ENCODE measurements at regions not wholly inside any gene's neighbourhood (a gene's known extent, or its start where the extent isn't known, plus 50 kb on each side); places are given as distances from the start of the nearest gene placed in this dataset.

DNA sequence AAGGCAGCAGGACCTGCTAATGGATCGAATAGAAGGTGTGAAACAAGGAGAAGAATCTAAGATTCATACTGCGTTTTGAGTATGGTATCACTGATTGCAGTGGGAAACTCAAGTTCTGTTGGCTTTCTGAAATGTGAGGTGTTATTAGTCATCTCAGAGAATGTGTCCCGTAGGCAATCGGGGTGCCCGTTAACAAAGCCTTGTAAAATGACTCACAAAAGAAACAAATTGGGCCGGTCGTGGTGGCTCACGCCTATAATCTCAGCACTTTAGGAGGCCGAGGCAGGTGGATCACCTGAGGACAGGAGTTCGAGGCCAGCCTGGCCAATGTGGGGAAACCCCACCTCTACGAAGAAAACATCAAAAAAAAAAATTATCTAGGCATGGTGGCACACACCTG, 118.2 kb upstream of the C7orf33 start:
- no peaks in the 10 kb centered on the region for H3K36me3 ChIP-seq (ENCODE audit: control insufficient read depth, insufficient read depth, low read length)
- WGBS, 2 experiments, result 93% methylated on average over 11 of the region's 11 CpGs
- H3K27ac ChIP-seq (ENCODE audit: insufficient read depth, low read depth, low read length, poor library complexity, severe bottlenecking), result no peak overlapping the region
- H3K9me3 ChIP-seq (ENCODE audit: control insufficient read depth, low read length), result no peaks in the 10 kb centered on the region
- no peak overlapping the region for H3K4me3 ChIP-seq (ENCODE audit: insufficient read depth, low read depth, low read length)
- H3K4me1 ChIP-seq (ENCODE audit: control insufficient read depth, insufficient read depth, low read length), result peaks cover 6% of the 10 kb centered on the region
- no peaks in the 10 kb centered on the region for H3K27me3 ChIP-seq (ENCODE audit: control insufficient read depth, insufficient read depth, low read length, poor library complexity, severe bottlenecking)

DNA sequence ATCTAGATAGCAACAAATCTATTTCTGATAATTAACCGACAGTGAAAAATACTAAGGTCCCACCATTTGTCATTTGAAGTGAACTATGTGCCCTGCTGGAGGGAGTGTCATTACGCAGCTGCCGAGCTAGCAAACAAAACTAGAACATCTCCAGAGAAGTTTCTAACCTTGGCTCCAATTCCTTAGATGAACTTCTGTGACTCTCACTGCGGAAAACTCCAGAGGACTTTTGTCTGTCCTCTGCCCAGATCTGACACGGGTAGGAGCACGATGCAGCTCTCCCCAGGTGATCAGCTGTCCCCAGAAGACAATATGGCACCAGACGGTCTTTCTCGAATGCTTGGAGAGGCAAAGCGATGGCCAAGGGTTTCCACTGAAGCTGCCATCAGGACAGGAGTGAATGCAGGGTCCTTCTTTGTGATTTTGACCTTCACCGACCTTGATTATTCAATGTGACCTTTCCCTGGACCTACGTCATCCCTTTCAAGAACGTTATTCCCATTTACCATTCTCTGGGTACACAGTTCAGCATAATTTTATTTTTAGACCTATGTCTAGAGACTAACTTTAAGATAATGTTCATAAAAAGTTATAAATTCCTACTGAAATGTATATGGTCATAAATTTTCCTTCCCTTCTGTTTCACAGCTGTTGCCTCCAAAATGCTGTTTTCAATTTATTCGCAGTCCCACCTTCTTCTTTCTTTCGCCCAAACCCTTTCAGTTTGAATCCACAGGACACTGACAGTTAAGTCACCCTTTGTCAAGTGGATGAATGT, 116.7 kb upstream of the C7orf33 start:
- H3K9me3 ChIP-seq (ENCODE audit: control insufficient read depth, low read length), result no peaks in the 10 kb centered on the region
- H3K4me1 ChIP-seq (ENCODE audit: control insufficient read depth, insufficient read depth, low read length), result peaks cover 10% of the 10 kb centered on the region
- no peak overlapping the region for H3K4me3 ChIP-seq (ENCODE audit: insufficient read depth, low read depth, low read length)
- H3K27ac ChIP-seq (ENCODE audit: insufficient read depth, low read depth, low read length, poor library complexity, severe bottlenecking), result peak overlapping the region; percentile 86
- 88 to 89% methylated on average over 14 of the region's 14 CpGs for WGBS, 2 experiments
- no peaks in the 10 kb centered on the region for H3K36me3 ChIP-seq (ENCODE audit: control insufficient read depth, insufficient read depth, low read length)
- no peaks in the 10 kb centered on the region for H3K27me3 ChIP-seq (ENCODE audit: control insufficient read depth, insufficient read depth, low read length, poor library complexity, severe bottlenecking)

DNA sequence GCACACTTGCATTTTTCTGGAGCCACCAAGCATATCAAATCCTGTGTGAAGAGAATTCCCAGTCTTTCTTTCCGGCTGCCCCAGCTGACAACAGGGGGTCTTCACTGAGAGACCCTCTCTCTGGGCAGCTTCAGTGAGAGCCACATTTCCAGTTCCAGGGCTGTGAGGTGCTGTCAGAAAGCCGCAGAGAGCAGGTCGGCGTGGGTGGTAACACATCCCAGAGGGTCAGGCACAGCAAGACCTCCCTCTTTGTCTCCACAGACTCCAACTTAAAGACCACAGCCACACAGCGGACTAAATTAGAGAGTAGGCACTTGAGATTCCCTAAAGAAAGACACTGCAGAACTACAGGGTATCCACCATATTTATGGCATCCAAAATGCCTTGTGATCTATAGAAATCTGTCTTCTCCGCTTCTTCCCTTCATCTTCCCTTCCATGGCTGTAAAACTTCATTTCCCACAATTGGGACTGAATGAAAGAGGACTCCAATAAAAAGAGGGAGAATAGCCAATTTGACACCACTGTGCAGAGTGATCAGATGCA, 116.0 kb upstream of the C7orf33 start:
- Histone ChIP-seq H3K27me3 (ENCODE audit: control insufficient read depth, insufficient read depth, low read length, poor library complexity, severe bottlenecking) (no peaks in the 10 kb centered on the region), H3K4me3 (ENCODE audit: insufficient read depth, low read depth, low read length) (no peak overlapping the region), H3K36me3 (ENCODE audit: control insufficient read depth, insufficient read depth, low read length) (no peaks in the 10 kb centered on the region), H3K4me1 (ENCODE audit: control insufficient read depth, insufficient read depth, low read length) (peaks cover 16% of the 10 kb centered on the region), H3K9me3 (ENCODE audit: control insufficient read depth, low read length) (no peaks in the 10 kb centered on the region), H3K27ac (ENCODE audit: insufficient read depth, low read depth, low read length, poor library complexity, severe bottlenecking) (peak overlapping the region; percentile 86)
- WGBS, 2 experiments, result 43 to 55% methylated on average over 6 of the region's 6 CpGs

DNA sequence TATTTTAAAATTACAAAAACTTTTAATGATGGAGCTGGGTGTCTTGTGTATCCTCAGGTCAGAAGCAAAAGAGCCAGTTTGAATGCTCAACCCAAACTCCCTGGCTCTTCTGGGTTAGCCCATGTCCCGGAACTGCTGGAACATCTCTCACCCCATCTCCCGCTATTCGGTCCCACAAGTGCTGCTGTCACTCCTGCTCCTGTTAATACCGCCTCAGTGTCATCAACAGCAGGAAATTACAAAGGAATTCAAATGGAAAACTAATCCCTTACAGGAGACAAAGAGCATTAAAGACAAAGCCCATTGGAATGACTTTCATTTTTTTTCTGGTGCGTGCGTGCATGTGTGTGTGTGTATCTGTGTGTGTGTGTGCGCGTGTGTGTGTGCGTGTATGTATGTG, 112.0 kb upstream of the C7orf33 start:
- Histone ChIP-seq H3K27me3 (ENCODE audit: control insufficient read depth, insufficient read depth, low read length, poor library complexity, severe bottlenecking) (no peaks in the 10 kb centered on the region), H3K4me3 (ENCODE audit: insufficient read depth, low read depth, low read length) (no peak overlapping the region), H3K36me3 (ENCODE audit: control insufficient read depth, insufficient read depth, low read length) (no peaks in the 10 kb centered on the region), H3K9me3 (ENCODE audit: control insufficient read depth, low read length) (no peaks in the 10 kb centered on the region), H3K4me1 (ENCODE audit: control insufficient read depth, insufficient read depth, low read length) (peaks cover 18% of the 10 kb centered on the region), H3K27ac (ENCODE audit: insufficient read depth, low read depth, low read length, poor library complexity, severe bottlenecking) (peak overlapping the region; percentile 42)
- 37 to 41% methylated on average over 9 of the region's 9 CpGs for WGBS, 2 experiments

- WGBS, 2 experiments, result 91 to 96% methylated on average over 5 of the region's 5 CpGs
Measured at GRCh38 chr7:148480479-148481146, 110.0 kb upstream of the C7orf33 start.

GRCh38 chr7:148481147-148481526, 109.4 kb upstream of the C7orf33 start:
- Histone ChIP-seq H3K27ac (ENCODE audit: insufficient read depth, low read depth, low read length, poor library complexity, severe bottlenecking) (no peak overlapping the region), H3K9me3 (ENCODE audit: control insufficient read depth, low read length) (no peaks in the 10 kb centered on the region), H3K27me3 (ENCODE audit: control insufficient read depth, insufficient read depth, low read length, poor library complexity, severe bottlenecking) (no peaks in the 10 kb centered on the region), H3K36me3 (ENCODE audit: control insufficient read depth, insufficient read depth, low read length) (no peaks in the 10 kb centered on the region), H3K4me3 (ENCODE audit: insufficient read depth, low read depth, low read length) (no peak overlapping the region), H3K4me1 (ENCODE audit: control insufficient read depth, insufficient read depth, low read length) (peaks cover 12% of the 10 kb centered on the region)
- WGBS, 2 experiments, result 92 to 96% methylated on average over 3 of the region's 3 CpGs

More at GRCh38 chr7:148480479-148481146, 110.0 kb upstream of the C7orf33 start:
- Histone ChIP-seq H3K27ac (ENCODE audit: insufficient read depth, low read depth, low read length, poor library complexity, severe bottlenecking) (no peak overlapping the region), H3K4me3 (ENCODE audit: insufficient read depth, low read depth, low read length) (no peak overlapping the region), H3K27me3 (ENCODE audit: control insufficient read depth, insufficient read depth, low read length, poor library complexity, severe bottlenecking) (no peaks in the 10 kb centered on the region), H3K4me1 (ENCODE audit: control insufficient read depth, insufficient read depth, low read length) (peaks cover 12% of the 10 kb centered on the region), H3K36me3 (ENCODE audit: control insufficient read depth, insufficient read depth, low read length) (no peaks in the 10 kb centered on the region), H3K9me3 (ENCODE audit: control insufficient read depth, low read length) (no peaks in the 10 kb centered on the region)

DNA sequence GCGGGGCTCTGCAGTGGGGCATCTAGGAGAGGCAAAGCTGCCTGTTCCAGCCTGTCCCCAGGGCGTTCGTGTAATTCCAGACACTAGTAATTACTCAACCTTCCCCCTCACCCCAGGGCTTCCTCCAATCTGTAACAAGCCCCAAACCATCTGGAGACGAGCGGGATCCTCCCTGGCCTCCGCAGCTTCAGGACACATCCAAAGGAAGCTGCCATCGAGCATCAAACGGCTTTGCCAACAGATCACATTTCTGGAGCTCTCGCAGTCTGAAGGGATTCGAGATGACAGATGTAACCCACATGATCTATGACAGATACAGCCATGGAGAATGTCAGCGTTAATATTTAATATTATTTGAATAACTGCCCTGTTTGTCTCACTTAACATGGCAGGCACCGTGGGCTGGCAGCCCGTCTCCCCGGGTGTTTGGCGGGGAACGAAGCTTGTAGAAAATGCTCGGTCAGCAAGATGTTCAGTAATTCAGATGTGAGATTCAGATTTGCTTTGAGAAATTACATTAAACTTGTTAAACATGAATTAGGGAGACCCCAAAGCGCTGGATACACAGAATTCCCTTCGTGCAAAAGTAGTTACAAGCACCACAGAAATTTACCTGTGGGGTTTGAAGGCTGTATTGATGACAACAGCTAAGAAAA, 108.5 kb upstream of the C7orf33 start:
- Histone ChIP-seq H3K27ac (ENCODE audit: insufficient read depth, low read depth, low read length, poor library complexity, severe bottlenecking) (no peak overlapping the region), H3K4me1 (ENCODE audit: control insufficient read depth, insufficient read depth, low read length) (peaks cover 12% of the 10 kb centered on the region), H3K27me3 (ENCODE audit: control insufficient read depth, insufficient read depth, low read length, poor library complexity, severe bottlenecking) (no peaks in the 10 kb centered on the region), H3K9me3 (ENCODE audit: control insufficient read depth, low read length) (no peaks in the 10 kb centered on the region), H3K4me3 (ENCODE audit: insufficient read depth, low read depth, low read length) (no peak overlapping the region), H3K36me3 (ENCODE audit: control insufficient read depth, insufficient read depth, low read length) (no peaks in the 10 kb centered on the region)
- 86 to 92% methylated on average over 19 of the region's 19 CpGs for WGBS, 2 experiments

DNA sequence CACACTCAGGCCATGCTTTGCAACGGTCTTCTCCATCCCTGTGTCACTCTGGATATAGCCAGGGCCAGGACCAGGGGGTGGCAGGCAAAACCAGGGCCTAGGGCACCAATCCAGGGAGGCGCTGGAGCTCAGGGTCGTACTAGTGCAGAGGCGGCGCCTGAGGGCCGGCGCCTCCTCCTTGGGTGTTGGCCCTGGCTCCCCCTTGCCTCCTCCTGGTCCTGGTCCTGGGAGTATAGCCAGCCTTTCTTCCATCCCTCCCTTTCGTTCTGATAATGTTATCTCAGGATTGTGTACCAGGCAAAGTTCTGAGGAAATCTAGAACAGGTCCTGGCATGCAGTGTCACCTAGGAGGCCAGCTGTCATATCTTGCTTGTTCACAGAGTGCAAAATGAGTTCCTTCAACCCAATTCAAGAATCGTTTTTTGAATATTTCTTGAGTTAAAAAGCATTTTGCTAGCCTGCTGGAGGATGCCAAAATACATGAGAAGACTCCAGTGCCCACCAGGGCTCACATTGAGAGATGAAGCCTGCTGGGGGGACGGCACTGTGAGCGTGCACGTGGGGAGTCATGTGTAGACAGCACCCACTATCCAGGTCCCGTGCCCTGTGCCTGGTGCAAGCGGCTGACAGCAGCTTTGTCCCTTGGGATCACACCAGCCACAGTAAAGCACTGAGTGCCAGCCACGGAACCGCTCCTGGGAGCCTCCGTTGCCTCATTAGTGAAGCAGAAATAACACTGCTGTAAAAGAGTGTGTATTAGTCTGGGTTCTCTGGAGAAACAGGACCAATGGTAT, 106.9 kb upstream of the C7orf33 start:
- no peaks in the 10 kb centered on the region for H3K36me3 ChIP-seq (ENCODE audit: control insufficient read depth, insufficient read depth, low read length)
- no peak overlapping the region for H3K4me3 ChIP-seq (ENCODE audit: insufficient read depth, low read depth, low read length)
- no peaks in the 10 kb centered on the region for H3K9me3 ChIP-seq (ENCODE audit: control insufficient read depth, low read length)
- H3K4me1 ChIP-seq (ENCODE audit: control insufficient read depth, insufficient read depth, low read length), result peaks cover 9% of the 10 kb centered on the region
- no peaks in the 10 kb centered on the region for H3K27me3 ChIP-seq (ENCODE audit: control insufficient read depth, insufficient read depth, low read length, poor library complexity, severe bottlenecking)
- WGBS, 2 experiments, result 94 to 95% methylated on average over 17 of the region's 17 CpGs
- H3K27ac ChIP-seq (ENCODE audit: insufficient read depth, low read depth, low read length, poor library complexity, severe bottlenecking), result no peak overlapping the region

DNA sequence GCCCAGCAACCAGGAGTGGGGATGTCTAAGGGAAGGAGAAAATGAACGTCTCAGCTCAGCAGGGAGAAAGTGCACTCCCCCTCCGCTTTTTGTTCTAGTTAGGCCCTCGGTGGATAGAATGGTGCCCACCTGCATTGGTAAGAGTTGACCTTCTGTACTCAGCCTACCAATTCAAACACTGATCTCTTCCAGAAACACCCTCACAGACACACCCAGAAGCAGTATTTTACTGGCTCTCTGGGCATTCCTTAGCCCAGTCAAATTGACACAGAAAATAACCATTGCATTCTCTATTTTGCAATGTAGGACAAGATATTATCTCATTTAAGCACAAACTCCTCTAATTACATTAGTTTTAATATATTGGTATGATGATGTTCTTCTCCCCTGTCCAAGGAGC, 106.1 kb upstream of the C7orf33 start:
- peaks cover 2% of the 10 kb centered on the region for H3K4me1 ChIP-seq (ENCODE audit: control insufficient read depth, insufficient read depth, low read length)
- no peaks in the 10 kb centered on the region for H3K9me3 ChIP-seq (ENCODE audit: control insufficient read depth, low read length)
- H3K27me3 ChIP-seq (ENCODE audit: control insufficient read depth, insufficient read depth, low read length, poor library complexity, severe bottlenecking), result no peaks in the 10 kb centered on the region
- H3K36me3 ChIP-seq (ENCODE audit: control insufficient read depth, insufficient read depth, low read length), result no peaks in the 10 kb centered on the region
- WGBS, 2 experiments, result 78 to 83% methylated on average over 3 of the region's 3 CpGs
- no peak overlapping the region for H3K27ac ChIP-seq (ENCODE audit: insufficient read depth, low read depth, low read length, poor library complexity, severe bottlenecking)
- H3K4me3 ChIP-seq (ENCODE audit: insufficient read depth, low read depth, low read length), result no peak overlapping the region
